Fibroblast of lung (primary cell): ENCODE measurements at regions not wholly inside any gene's neighbourhood (a gene's known extent, or its start where the extent isn't known, plus 50 kb on each side); places are given as distances from the start of the nearest gene placed in this dataset.

Experiments
- CTCF ChIP-seq, 2 donors: IDR thresholded peaks in 1 of 2; conservative IDR thresholded peaks in 1 of 2; 1 replicate in 1 of 2; 2 replicates in 1 of 2; pipeline ENCODE4 v1.5.1; 2011 to 2012; ENCODE audit warnings: low read length in 2 of 2, control low read depth in 1 of 2, inconsistent platforms in 1 of 2, low read depth in 1 of 2, mild to moderate bottlenecking in 1 of 2
- EZH2 ChIP-seq: IDR thresholded peaks from 2 replicates; pipeline ENCODE4 v1.5.1; 2012; ENCODE audit warnings: low read length, control low read depth, mild to moderate bottlenecking; ENCODE audit errors: missing control alignments

DNA sequence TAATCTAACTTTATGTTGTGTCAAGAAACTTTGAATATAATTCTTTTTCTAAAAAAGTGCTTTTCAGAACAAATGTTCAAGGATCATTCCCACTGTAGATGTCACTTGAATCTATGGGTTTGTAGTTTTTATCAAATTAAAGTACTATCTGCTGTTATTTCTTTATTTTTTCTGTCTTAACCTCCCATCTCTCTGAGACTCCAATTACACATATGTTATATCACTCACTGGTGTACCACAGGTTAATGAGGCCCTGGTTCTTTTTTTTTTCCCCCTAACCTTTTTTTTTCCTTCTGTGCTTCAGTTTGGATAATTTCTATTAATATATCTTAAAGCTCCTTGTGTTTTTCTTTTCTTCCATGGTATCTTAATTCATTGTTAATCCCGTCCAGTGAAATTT, 279.9 kb upstream of the RGS6 start:
- no peak for TF ChIP-seq CTCF (conservative IDR thresholded peaks at IDR 0.05 in 1 of 2, IDR thresholded peaks at IDR 0.05 in 1 of 2; ENCODE audit: low read depth in 1 of 2, low read length in 2 of 2)
- TF ChIP-seq EZH2, result no peak
